Upper lobe of left lung (tissue), 6 donors: ENCODE measurements at regions not wholly inside any gene's neighbourhood (a gene's known extent, or its start where the extent isn't known, plus 50 kb on each side); places are given as distances from the start of the nearest gene placed in this dataset.

Experiments used
- ATAC-seq, 2 donors: fragments of 200-7000 bp; cut with Tn5 transposase; one replicate each; pipeline ENCODE4 v1.9.1; 2022; ENCODE audit warnings: mild to moderate bottlenecking in 2 of 2, moderate library complexity in 2 of 2; ENCODE audit not compliant: low FRiP score in 2 of 2
- DNase-seq, 2 donors: peaks; one replicate each; pipeline ENCODE4 v3.0.0-alpha.2; 2019 to 2020
- H3K27ac ChIP-seq, 4 donors: fragments of 200-600 bp; sonication (generic); one replicate each; pipeline ENCODE4 v1.5.1; 2016 to 2019
- H3K27me3 ChIP-seq, 4 donors: fragments of 200-600 bp; sonication (generic); one replicate each; pipeline ENCODE4 v1.5.1; 2017 to 2019
- H3K36me3 ChIP-seq, 4 donors: fragments of 200-600 bp; sonication (generic); one replicate each; pipeline ENCODE4 v1.5.1; 2016 to 2019
- H3K4me1 ChIP-seq, 4 donors: fragments of 200-600 bp; sonication (generic); one replicate each; pipeline ENCODE4 v1.5.1; 2018 to 2019
- H3K4me3 ChIP-seq, 4 donors: fragments of 200-600 bp; sonication (generic); one replicate each; pipeline ENCODE4 v1.5.1; 2017 to 2019; ENCODE audit warnings: mild to moderate bottlenecking in 2 of 4, moderate library complexity in 1 of 4
- H3K9me3 ChIP-seq, 4 donors: fragments of 200-600 bp; sonication (generic); one replicate each; pipeline ENCODE4 v1.5.1; 2018 to 2019
- EP300 ChIP-seq, 4 donors: sonication (generic); formaldehyde crosslinking; IDR thresholded peaks; one replicate each; pipeline ENCODE4 v1.5.1; 2017; ENCODE audit warnings: antibody characterized with exemption in 4 of 4, control low read depth in 2 of 4
- POLR2A ChIP-seq, 4 donors: fragments of 450-650 bp; IDR thresholded peaks; one replicate each; pipeline ENCODE4 v1.5.1; 2016 to 2017; ENCODE audit warnings: antibody characterized with exemption in 4 of 4, mild to moderate bottlenecking in 2 of 4
- POLR2AphosphoS5 ChIP-seq, 2 donors: sonication (generic); formaldehyde crosslinking; IDR thresholded peaks; one replicate each; pipeline ENCODE4 v1.5.1; 2017; ENCODE audit warnings: antibody characterized with exemption in 2 of 2
- WGBS, 2 donors: methylation state at CpG; one replicate each; pipeline ENCODE4 v1.1.5; 2017 to 2018; 5-methylcytosine and 5-hydroxymethylcytosine counted together
- TF ChIP-seq, protein P1 (sequence below), 6 experiments: fragments of 450-650 bp in 4 of 6; fragments of 200-600 bp in 2 of 6; sonication (generic) in 2 of 6; IDR thresholded peaks; one replicate each; pipeline ENCODE4 v1.5.1; 2016 to 2019; ENCODE audit warnings: antibody characterized with exemption in 6 of 6
- donor health status: DM: no; HTN: no; CAD: no; lungs with moderate emphysema.
- donor health status: DM: no; HTN: yes; CAD: no; lungs with severe emphysema.

- no peak overlapping the region for H3K4me3 ChIP-seq
- no peaks in the 10 kb centered on the region for H3K36me3 ChIP-seq
- 56 to 63% methylated on average over 3 of the region's 3 CpGs for WGBS, 2 donors
- peak in 1 of 2 donors; percentile 84 for DNase-seq
- no peaks in the 10 kb centered on the region for H3K9me3 ChIP-seq
- peaks cover 0 to 8% (median 0%) of the 10 kb centered on the region in 4 donors for H3K4me1 ChIP-seq
- peak overlapping the region in 1 of 4 donors; percentile 52 for H3K27ac ChIP-seq
- no peaks in the 10 kb centered on the region for H3K27me3 ChIP-seq
- no peak for ATAC-seq
- TF ChIP-seq EP300 (IDR thresholded peaks at IDR 0.05) (peak in 1 of 4 donors; percentile 69), POLR2AphosphoS5 (IDR thresholded peaks at IDR 0.05) (no peak), POLR2A (IDR thresholded peaks at IDR 0.05) (peak in 1 of 4 donors; percentile 17)
- TF ChIP-seq, protein P1, sequence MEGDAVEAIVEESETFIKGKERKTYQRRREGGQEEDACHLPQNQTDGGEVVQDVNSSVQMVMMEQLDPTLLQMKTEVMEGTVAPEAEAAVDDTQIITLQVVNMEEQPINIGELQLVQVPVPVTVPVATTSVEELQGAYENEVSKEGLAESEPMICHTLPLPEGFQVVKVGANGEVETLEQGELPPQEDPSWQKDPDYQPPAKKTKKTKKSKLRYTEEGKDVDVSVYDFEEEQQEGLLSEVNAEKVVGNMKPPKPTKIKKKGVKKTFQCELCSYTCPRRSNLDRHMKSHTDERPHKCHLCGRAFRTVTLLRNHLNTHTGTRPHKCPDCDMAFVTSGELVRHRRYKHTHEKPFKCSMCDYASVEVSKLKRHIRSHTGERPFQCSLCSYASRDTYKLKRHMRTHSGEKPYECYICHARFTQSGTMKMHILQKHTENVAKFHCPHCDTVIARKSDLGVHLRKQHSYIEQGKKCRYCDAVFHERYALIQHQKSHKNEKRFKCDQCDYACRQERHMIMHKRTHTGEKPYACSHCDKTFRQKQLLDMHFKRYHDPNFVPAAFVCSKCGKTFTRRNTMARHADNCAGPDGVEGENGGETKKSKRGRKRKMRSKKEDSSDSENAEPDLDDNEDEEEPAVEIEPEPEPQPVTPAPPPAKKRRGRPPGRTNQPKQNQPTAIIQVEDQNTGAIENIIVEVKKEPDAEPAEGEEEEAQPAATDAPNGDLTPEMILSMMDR (IDR thresholded peaks at IDR 0.05), result no peak
Observed at GRCh38 chr15:48017747-48018146, 103.0 kb upstream of the SLC24A5 start.

- TF ChIP-seq POLR2A (IDR thresholded peaks at IDR 0.05) (no peak), EP300 (IDR thresholded peaks at IDR 0.05) (no peak), POLR2AphosphoS5 (IDR thresholded peaks at IDR 0.05) (no peak)
- TF ChIP-seq, protein P1 (IDR thresholded peaks at IDR 0.05), result no peak
- no peak for ATAC-seq
- no peak overlapping the region for H3K27ac ChIP-seq
- no peak for DNase-seq
- H3K9me3 ChIP-seq, result no peaks in the 10 kb centered on the region
- no peak overlapping the region for H3K4me3 ChIP-seq
- no peaks in the 10 kb centered on the region for H3K27me3 ChIP-seq
- peaks cover 0 to 8% (median 0%) of the 10 kb centered on the region in 4 donors for H3K4me1 ChIP-seq
- 58 to 62% methylated on average over 6 of the region's 6 CpGs for WGBS, 2 donors
- H3K36me3 ChIP-seq, result no peaks in the 10 kb centered on the region
Observed at GRCh38 chr15:48020166-48020565, 100.6 kb upstream of the SLC24A5 start.

DNA sequence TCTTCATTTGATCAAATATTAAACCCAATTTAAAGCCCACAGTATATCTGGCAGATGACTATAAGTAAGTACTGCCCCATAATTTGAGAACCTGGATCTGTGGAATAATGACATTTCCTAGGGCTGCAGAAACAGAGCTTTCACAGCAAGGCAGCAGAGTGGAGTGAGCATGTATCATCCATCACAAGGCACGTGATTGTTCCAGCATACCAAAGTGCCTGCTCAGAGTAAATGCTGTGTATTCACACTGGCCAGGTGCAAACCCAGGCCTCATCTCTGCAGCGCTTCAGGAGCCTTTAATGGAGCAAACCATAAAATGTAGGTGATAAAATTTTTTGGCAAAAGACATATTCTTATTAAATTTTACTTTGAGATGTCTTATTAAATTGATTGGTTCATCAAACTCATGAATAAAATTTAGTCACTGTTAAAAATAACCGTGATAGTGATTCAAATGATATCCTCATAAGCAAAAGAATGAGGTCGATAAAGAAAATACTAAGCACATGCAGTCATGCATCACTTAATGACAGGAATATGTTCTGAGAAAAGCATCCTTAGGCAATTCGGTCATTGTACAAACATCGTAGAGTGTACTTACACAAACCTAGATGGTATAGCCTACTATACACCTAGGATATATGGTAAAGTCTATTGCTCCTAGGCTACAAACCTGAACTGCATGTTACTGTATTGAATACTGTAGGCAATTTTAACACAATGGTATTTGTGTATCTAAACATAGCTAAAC lies 99.3 kb upstream of the SLC24A5 start:
- no peak for TF ChIP-seq EP300 (IDR thresholded peaks at IDR 0.05)
- TF ChIP-seq, protein P1 (IDR thresholded peaks at IDR 0.05), result no peak
- TF ChIP-seq POLR2AphosphoS5 (IDR thresholded peaks at IDR 0.05), result no peak
- TF ChIP-seq POLR2A (IDR thresholded peaks at IDR 0.05), result no peak
- 85 to 93% methylated on average over 6 of the region's 6 CpGs for WGBS, 2 donors
- no peaks in the 10 kb centered on the region for H3K27me3 ChIP-seq
- H3K4me3 ChIP-seq, result no peak overlapping the region
- H3K27ac ChIP-seq, result no peak overlapping the region
- no peak for ATAC-seq
- H3K4me1 ChIP-seq, result peaks cover 0 to 8% (median 0%) of the 10 kb centered on the region in 4 donors
- no peak for DNase-seq
- no peaks in the 10 kb centered on the region for H3K36me3 ChIP-seq
- H3K9me3 ChIP-seq, result no peaks in the 10 kb centered on the region

- TF ChIP-seq POLR2AphosphoS5 (IDR thresholded peaks at IDR 0.05) (no peak), EP300 (IDR thresholded peaks at IDR 0.05) (no peak), POLR2A (IDR thresholded peaks at IDR 0.05) (no peak)
- TF ChIP-seq, protein P1 (IDR thresholded peaks at IDR 0.05), result no peak
- no peaks in the 10 kb centered on the region for H3K27me3 ChIP-seq
- H3K4me1 ChIP-seq, result no peaks in the 10 kb centered on the region
- no peak for DNase-seq
- WGBS, 2 donors, result 76 to 79% methylated on average over 1 of the region's 1 CpG
- H3K27ac ChIP-seq, result no peak overlapping the region
- no peaks in the 10 kb centered on the region for H3K36me3 ChIP-seq
- H3K9me3 ChIP-seq, result no peaks in the 10 kb centered on the region
- ATAC-seq, result no peak
- H3K4me3 ChIP-seq, result no peak overlapping the region
Observed at GRCh38 chr15:48025118-48025517, 95.7 kb upstream of the SLC24A5 start.

DNA sequence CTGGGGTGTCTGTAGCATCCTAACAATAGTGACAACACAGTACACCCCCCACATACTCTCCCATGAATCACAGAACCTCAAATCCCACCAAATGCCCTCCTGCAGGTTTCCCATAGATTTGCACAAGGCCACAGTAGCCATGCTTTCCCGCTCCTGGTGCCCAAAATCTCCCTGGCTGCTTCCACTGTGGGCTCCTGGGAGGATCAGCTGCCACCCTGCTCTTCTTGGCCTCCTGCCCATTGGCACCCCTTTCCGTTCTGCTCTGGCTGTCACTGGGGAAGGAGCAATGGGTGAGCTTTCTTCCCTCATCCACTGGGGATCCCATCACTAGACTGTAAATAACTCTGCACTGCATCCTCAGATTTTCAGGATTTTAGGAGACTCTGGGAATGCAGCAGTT lies 92.1 kb upstream of the SLC24A5 start:
- peak in 1 of 2 donors; percentile 2 for DNase-seq
- TF ChIP-seq POLR2A (IDR thresholded peaks at IDR 0.05) (no peak), POLR2AphosphoS5 (IDR thresholded peaks at IDR 0.05) (no peak), EP300 (IDR thresholded peaks at IDR 0.05) (no peak)
- TF ChIP-seq, protein P1 (IDR thresholded peaks at IDR 0.05), result no peak
- Histone ChIP-seq H3K36me3 (no peaks in the 10 kb centered on the region), H3K27me3 (no peaks in the 10 kb centered on the region), H3K27ac (no peak overlapping the region), H3K4me3 (no peak overlapping the region), H3K9me3 (no peaks in the 10 kb centered on the region), H3K4me1 (no peaks in the 10 kb centered on the region)
- WGBS, 2 donors, result 83 to 90% methylated on average over 1 to 2 of the region's 2 CpGs
- ATAC-seq, result no peak
